Activated CD8-positive, alpha-beta memory T cell treated with anti-CD3 and anti-CD28 coated beads for 24 hours (primary cell): ENCODE measurements at regions not wholly inside any gene's neighbourhood (a gene's known extent, or its start where the extent isn't known, plus 50 kb on each side); places are given as distances from the start of the nearest gene placed in this dataset.
"Not testable (repeated sequence)": the region's sequence is repeated elsewhere in the genome, so short reads cannot be mapped to it uniquely, and the experiment has no call there.

Experiments used
- DNase-seq: peaks from one replicate; pipeline ENCODE4 v3.0.0-alpha.2; 2020

DNA sequence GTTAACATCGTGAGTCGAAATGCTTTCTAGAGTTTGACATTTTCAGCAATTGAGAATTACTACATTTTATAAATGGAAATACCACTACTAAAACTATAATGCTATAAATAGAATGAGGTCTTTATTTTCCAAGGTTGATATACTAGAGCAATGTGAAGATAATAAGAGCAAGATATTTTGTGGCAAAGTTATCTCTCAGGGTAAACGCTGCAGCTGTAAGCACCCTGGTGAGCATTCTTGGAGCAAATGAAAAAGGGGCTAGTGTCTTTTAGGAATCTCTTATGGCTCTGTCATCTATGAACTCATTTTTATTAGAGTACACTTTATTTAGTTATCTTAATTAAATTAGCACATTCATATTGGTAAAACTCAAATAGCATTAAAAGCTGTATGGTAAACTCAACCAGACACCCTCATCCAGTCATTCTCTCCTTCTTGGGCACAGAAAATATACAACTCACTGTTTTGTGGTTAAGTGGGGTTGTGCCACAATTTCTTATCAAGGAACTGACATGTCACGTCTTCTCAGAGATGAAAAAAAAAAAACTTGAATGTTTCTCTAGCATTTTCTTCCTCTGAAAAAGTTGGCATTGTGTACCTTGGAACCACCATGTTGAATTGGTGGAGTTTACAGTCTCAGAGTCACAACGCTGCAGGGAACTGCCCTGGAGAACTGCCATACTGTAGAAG, 289.5 kb upstream of the PFKP start:
- DNase-seq: no peak

- no peak for DNase-seq
Measured at GRCh38 chr10:2772816-2773631, 294.3 kb upstream of the PFKP start.

DNA sequence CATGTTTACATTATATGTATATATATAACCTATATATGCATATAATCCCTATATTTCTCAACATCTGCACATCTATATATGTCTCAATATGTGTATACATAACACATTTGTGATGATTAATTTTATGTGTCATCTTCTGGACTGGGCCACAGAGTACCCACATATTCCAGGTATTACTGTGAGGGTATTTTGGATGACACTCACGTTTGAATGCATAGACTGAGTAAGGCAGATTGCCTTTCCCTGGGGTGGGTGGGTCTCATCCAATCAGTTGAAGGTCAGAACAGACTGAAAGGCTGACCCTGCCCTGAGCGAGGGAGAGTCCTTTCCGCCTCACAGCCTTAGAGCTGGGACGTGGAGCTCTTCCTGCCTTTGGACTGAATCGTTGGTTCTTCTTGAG, 295.2 kb upstream of the PFKP start:
- no peak for DNase-seq

DNA sequence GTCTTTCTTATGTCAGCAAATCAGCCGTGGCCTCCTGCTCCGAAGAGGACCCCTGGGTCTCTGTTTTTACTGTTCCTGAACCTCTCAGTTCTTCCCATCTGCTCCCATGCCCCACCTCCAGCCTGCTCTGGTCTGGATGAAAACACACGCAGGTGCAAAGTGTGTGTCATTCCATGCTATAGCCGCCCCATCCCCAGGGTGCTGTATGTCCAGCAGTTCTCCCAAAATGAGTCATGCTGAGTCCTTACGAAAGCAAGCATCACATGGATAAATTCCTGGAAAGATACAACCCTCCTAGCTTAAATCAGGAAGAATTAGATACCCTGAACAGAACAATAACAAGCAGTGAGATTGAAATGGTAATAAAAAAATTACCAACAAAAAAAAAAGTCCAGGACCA, 300.1 kb upstream of the PFKP start:
- DNase-seq: not testable (repeated sequence)

GRCh38 chr10:2761971-2762370, 305.4 kb upstream of the PFKP start:
- DNase-seq: no peak

- DNase-seq: no peak
Measured at GRCh38 chr10:2761311-2761710, 306.0 kb upstream of the PFKP start.

- no peak for DNase-seq
Measured at GRCh38 chr10:2760736-2761135, 306.6 kb upstream of the PFKP start.

- no peak for DNase-seq
Measured at GRCh38 chr10:2759233-2759632, 308.1 kb upstream of the PFKP start.

DNA sequence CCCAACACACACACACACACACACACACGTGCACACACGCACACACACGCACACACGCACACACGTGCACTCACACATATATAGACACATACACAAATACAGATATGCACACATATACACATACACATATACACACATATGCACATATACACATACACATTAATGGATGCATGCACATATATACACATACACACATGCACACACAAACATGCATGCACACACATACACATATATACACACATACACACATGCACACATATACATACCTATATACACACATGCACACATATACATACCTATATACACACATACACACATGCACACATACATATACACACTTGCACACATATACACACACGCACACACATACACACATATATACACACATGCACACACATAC, 312.4 kb upstream of the PFKP start:
- no peak for DNase-seq

DNA sequence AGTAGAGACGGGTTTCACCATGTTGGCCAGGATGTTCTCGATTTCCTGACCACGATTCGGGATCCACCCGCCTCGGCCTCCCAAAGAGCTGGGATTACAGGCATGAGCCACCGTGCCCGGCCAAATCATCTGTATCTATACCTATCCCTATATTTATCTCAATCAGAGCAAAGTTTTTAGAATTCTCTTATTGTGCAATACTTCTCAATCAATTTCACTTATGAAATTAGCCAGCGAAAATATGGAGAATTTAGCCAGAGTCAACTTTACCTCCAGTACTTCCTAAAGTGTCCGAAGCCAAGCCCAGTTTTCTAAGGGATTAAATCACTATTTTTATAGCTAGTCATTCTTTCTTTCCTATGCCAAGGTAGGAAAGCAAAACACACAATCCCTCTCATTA, 319.1 kb upstream of the PFKP start:
- DNase-seq: no peak

DNA sequence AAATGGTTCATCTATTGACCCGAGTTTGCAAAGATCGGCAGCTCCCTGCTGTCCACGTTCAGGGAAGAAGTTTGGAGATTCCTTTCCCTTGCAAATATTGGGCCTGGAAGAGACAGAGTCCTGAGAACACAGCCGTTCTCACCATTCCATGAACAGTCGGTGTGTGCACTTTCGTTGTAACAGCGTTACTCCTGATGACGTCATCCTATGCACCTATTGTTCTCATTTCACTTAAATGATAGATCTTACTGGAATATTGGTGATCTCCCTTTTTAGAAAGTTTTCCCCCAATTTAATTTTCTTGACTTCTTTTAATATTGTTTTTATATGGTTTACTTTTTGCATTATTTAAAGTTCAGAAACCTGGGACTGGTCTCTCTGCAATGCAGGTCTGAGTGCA, 320.7 kb upstream of the PFKP start:
- no peak for DNase-seq

DNA sequence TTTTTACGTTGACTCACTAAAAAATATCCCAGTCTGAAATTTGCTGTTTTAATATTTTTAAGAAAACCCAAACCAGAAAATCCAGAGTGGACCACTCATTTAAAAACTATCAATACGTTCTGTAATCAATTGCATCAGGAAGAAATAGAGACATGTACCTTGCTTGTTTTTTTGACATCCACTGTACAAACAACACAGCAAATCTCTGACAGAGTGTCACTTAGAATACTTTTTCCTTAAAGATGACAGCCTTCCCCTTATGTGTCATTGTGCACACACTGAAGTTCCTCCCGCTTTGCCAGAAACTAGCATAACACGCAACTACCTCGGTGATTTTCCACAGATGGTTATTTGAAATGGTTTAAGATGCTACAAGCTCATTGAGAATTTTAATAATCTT, 321.7 kb upstream of the PFKP start:
- DNase-seq: no peak

- DNase-seq: no peak
Measured at GRCh38 chr10:2744547-2745200, 322.7 kb upstream of the PFKP start.

DNA sequence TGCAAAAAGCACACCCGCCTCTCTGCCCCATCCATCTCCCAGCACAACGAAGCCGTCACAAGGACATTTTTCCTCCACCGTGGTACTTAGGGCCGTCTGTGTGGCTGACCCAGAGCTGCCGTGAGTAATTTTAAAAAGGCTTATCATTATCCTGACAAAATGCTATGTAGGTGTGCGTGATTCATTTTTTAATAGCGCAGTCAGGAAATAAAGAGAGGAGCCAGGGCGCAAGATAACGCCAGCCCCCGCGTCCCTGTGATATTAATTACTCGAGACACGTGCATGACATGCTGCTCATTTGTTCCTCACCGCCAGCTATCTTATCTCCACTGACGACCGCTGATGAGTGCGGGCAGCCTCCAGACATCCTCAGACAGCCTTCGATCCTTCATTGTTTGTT, 332.7 kb upstream of the PFKP start:
- DNase-seq: no peak

- DNase-seq: no peak
Measured at GRCh38 chr10:2733278-2733963, 333.9 kb upstream of the PFKP start.

GRCh38 chr10:2731940-2732339, 335.4 kb upstream of the PFKP start:
- no peak for DNase-seq

DNA sequence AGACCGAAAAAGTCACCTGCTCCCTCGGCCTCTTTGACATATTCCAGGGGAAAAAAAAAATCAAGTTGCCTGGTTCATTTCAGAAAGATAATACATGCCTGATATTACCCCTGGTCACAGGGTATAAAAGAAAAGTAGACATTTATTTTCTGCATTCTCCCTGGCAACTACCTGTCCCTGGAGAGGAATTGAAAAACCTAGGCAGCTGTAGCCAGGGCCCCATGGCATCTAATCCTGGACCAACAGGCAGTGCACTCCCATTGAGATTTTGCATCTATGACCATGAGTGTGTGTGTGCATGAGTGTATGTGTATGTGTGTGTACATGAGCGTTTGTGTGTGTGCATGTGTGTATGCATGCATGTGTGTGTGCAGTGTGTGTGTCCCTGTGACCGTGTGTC, 338.2 kb upstream of the PFKP start:
- no peak for DNase-seq

GRCh38 chr10:2728087-2728486, 339.3 kb upstream of the PFKP start:
- DNase-seq: no peak

DNA sequence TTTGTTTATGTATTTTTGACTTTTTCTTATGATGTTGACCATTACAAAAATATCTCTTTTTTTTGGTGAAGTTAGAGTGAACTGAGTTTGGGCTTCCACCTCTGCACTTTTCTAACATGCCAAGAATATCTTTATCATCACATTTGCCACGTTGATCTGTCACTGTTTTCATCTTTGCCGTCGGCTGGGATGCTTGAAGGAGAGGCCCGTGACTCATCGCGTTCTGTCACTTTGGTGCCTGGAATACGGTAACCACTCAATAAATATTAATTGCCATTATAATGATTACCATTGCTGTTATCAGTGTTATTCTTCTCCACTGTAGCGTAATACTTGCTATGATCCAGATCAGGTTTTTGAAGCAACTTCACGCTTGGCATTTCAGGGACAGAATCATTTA, 350.8 kb upstream of the PFKP start:
- no peak for DNase-seq

GRCh38 chr10:2714597-2714996, 352.8 kb upstream of the PFKP start:
- DNase-seq: no peak

DNA sequence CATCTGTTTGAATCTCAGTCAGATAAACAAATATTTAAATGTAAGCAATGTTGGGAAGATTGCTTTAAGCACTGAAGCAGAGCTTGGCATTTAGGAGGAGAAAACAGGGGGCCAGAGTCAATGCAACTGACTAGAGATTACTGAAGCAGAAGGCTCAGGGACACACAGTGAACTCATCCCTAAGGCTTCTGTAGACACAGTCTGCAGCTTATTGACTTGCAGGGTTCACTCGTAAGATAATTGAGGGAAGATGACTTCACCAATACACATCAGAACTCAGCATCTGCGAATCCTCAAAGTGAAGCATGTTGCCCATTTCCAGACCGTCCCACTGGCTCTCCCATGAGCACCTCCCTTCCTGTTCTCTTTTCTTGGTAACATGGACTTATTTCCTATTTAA, 363.4 kb upstream of the PFKP start:
- no peak for DNase-seq

GRCh38 chr10:2701802-2702201, 365.5 kb upstream of the PFKP start:
- no peak for DNase-seq

DNA sequence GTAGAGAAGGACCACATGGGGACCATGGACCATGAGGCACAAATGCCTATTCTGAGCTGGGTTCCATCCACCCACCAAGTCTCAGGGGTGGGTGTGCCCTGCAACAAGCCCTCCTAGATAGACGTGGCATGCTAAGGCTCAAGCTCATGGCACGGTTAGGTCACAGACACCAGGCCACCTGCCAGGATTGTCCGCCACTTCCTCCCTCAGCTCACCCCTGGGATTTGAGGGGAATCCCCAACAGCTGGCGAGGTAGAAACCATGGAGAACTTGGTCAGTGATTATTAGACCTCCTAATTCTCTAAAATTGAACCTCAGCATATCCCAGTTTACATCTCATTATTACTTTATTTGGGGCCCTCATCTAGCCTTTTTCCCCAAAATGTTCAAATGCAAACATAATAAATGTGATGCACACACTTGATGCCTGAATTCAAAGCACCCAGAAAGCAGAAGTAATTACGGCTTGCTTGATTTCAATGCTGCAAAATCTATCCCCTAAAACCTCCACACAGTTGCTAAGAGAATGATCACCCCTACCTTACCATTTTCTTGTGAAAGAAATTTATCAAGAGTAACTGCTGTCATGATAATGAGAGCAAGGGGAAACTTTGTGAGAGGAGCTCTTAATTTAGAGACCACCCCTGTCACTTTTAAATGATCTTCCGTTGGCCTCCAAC, 366.6 kb upstream of the PFKP start:
- DNase-seq: no peak
